ENCODE measurements at regions not wholly inside any gene's neighbourhood (a gene's known extent, or its start where the extent isn't known, plus 50 kb on each side); places are given as distances from the start of the nearest gene placed in this dataset.

- TF ChIP-seq CTCF (IDR thresholded peaks at IDR 0.05) (no peak), POLR2A (IDR thresholded peaks at IDR 0.05) (no peak)
These were observed 108.5 kb downstream of the MACIR start for GRCh38 chr5:103366918-103367549.
